NK-92 (cell line): ENCODE measurements at regions not wholly inside any gene's neighbourhood (a gene's known extent, or its start where the extent isn't known, plus 50 kb on each side); places are given as distances from the start of the nearest gene placed in this dataset.
A peak's percentile ranks its signal among the peaks of the same experiment; 100 is the strongest.
"Not testable (repeated sequence)": the region's sequence is repeated elsewhere in the genome, so short reads cannot be mapped to it uniquely, and the experiment has no call there.

Experiments
- DNase-seq: peaks from one replicate; lab custom pipeline; 2025; ENCODE audit not compliant: unreplicated experiment; lab: John Stamatoyannopoulos, UW

- no peak for DNase-seq
These were observed 53.5 kb downstream of the PAGE2 start for GRCh38 chrX:55142206-55142918.

GRCh38 chrX:55142919-55143310, 54.1 kb downstream of the PAGE2 start:
- no peak for DNase-seq

GRCh38 chrX:55143621-55144020, 54.8 kb downstream of the PAGE2 start:
- no peak for DNase-seq

GRCh38 chrX:55144697-55145096, 55.9 kb downstream of the PAGE2 start:
- DNase-seq, result no peak

GRCh38 chrX:55149242-55149641, 60.4 kb downstream of the PAGE2 start:
- DNase-seq, result no peak

GRCh38 chrX:55151199-55151598, 62.4 kb downstream of the PAGE2 start:
- no peak for DNase-seq

- no peak for DNase-seq
These were observed 60.6 kb upstream of the PAGE5 start for GRCh38 chrX:55159551-55159950.

GRCh38 chrX:55160685-55161552, 59.2 kb upstream of the PAGE5 start:
- peak; percentile 50 for DNase-seq

- DNase-seq, result no peak
These were observed 58.6 kb upstream of the PAGE5 start for GRCh38 chrX:55161581-55161980.

- DNase-seq, result no peak
These were observed 57.0 kb upstream of the PAGE5 start for GRCh38 chrX:55163171-55163570.

- not testable (repeated sequence) for DNase-seq
These were observed 55.1 kb upstream of the PAGE5 start for GRCh38 chrX:55165026-55165425.

GRCh38 chrX:55167124-55167803, 52.9 kb upstream of the PAGE5 start:
- no peak for DNase-seq

- no peak for DNase-seq
These were observed 52.2 kb upstream of the PAGE5 start for GRCh38 chrX:55167901-55168300.

- DNase-seq, result no peak
These were observed 50.4 kb upstream of the PAGE5 start for GRCh38 chrX:55169782-55170181.
